GM12878 (cell line): ENCODE measurements at regions not wholly inside any gene's neighbourhood (a gene's known extent, or its start where the extent isn't known, plus 50 kb on each side); places are given as distances from the start of the nearest gene placed in this dataset.

Experiments used
- ATF2 ChIP-seq: IDR thresholded peaks from 2 replicates; pipeline ENCODE4 v1.6.1; 2012; ENCODE audit warnings: low read length, inconsistent platforms
- BHLHE40 ChIP-seq, 2 experiments: fragments of 450-650 bp in 1 of 2; IDR thresholded peaks; 2 replicates each; pipeline ENCODE4 v1.6.1; 2011 to 2017; ENCODE audit warnings: low read depth in 2 of 2, borderline replicate concordance in 1 of 2, improper control_type of control experiment in 1 of 2, low read length in 1 of 2, mild to moderate bottlenecking in 1 of 2
- BRCA1 ChIP-seq: IDR thresholded peaks from 2 replicates; pipeline ENCODE4 v1.6.1; 2011; ENCODE audit warnings: low read depth, low read length, improper control_type of control experiment
- CTCF ChIP-seq, 3 experiments: IDR thresholded peaks in 2 of 3; conservative IDR thresholded peaks in 1 of 3; 2 replicates each; pipeline ENCODE4 v1.5.1; 2011; ENCODE audit warnings: low read depth in 3 of 3, low read length in 3 of 3, mild to moderate bottlenecking in 3 of 3, control low read depth in 2 of 3, moderate library complexity in 2 of 3, inconsistent platforms in 1 of 3, mixed read lengths in 1 of 3; ENCODE audit not compliant: control insufficient read depth in 2 of 3, insufficient read depth in 1 of 3; ENCODE audit errors: extremely low read depth in 1 of 3
- CUX1 ChIP-seq: IDR thresholded peaks from 2 replicates; pipeline ENCODE4 v1.6.1; 2012; ENCODE audit warnings: improper control_type of control experiment, low read depth, low read length; ENCODE audit not compliant: insufficient replicate concordance
- ESRRA ChIP-seq: IDR thresholded peaks from 2 replicates; pipeline ENCODE4 v1.6.1; 2012; ENCODE audit warnings: mild to moderate bottlenecking, low read length, improper control_type of control experiment
- IKZF2 ChIP-seq, 2 experiments: fragments of 450-650 bp; IDR thresholded peaks; 2 replicates each; pipeline ENCODE4 v1.6.1; 2017; ENCODE audit warnings: mild to moderate bottlenecking in 2 of 2, moderate library complexity in 2 of 2
- IRF5 ChIP-seq: fragments of 450-650 bp; IDR thresholded peaks from 2 replicates; pipeline ENCODE4 v1.6.1; 2017; ENCODE audit warnings: borderline replicate concordance
- MLLT1 ChIP-seq: fragments of 450-650 bp; IDR thresholded peaks from 2 replicates; pipeline ENCODE4 v1.6.1; 2016; ENCODE audit warnings: mild to moderate bottlenecking
- MYB ChIP-seq: fragments of 150-350 bp; IDR thresholded peaks from 2 replicates; pipeline ENCODE4 v1.6.1; 2014; ENCODE audit warnings: mild to moderate bottlenecking, low read depth, low read length, borderline replicate concordance
- NBN ChIP-seq: fragments of 450-650 bp; IDR thresholded peaks from 2 replicates; pipeline ENCODE4 v1.6.1; 2016
- NFIC ChIP-seq: IDR thresholded peaks from 2 replicates; pipeline ENCODE4 v1.6.1; 2012; ENCODE audit warnings: low read depth, mild to moderate bottlenecking, inconsistent platforms, low read length, moderate library complexity
- RBBP5 ChIP-seq: fragments of 200-600 bp; sonication (generic); conservative IDR thresholded peaks from 2 replicates; pipeline ENCODE4 v1.6.1; 2016
- SKIL ChIP-seq: fragments of 450-650 bp; IDR thresholded peaks from 2 replicates; pipeline ENCODE4 v1.6.1; 2017; ENCODE audit warnings: mild to moderate bottlenecking, low read depth, inconsistent platforms; ENCODE audit not compliant: poor library complexity, severe bottlenecking
- STAT1 ChIP-seq: fragments of 450-650 bp; conservative IDR thresholded peaks from 2 replicates; pipeline ENCODE4 v1.6.1; 2014; ENCODE audit warnings: antibody characterized with exemption, mild to moderate bottlenecking
- TBL1XR1 ChIP-seq: IDR thresholded peaks from 2 replicates; pipeline ENCODE4 v1.6.1; 2012; ENCODE audit warnings: low read depth, low read length, improper control_type of control experiment
- ZNF24 ChIP-seq: fragments of 450-650 bp; IDR thresholded peaks from 2 replicates; pipeline ENCODE4 v1.6.1; 2017; ENCODE audit warnings: antibody characterized with exemption, mild to moderate bottlenecking
- ZSCAN29 ChIP-seq: fragments of 450-650 bp; IDR thresholded peaks from 2 replicates; pipeline ENCODE4 v1.6.1; 2017; ENCODE audit warnings: mild to moderate bottlenecking, moderate library complexity

GRCh38 chr7:88361357-88361756, 54.7 kb upstream of the STEAP4 start (continued):
- TF ChIP-seq CTCF (IDR thresholded peaks at IDR 0.05 in 2 of 3, conservative IDR thresholded peaks at IDR 0.05 in 1 of 3; ENCODE audit: control insufficient read depth in 2 of 3, extremely low read depth in 1 of 3, insufficient read depth in 1 of 3, low read depth in 3 of 3, low read length in 3 of 3) (no peak), MLLT1 (no peak), CUX1 (no peak), STAT1 (no peak), SKIL (no peak), ZNF24 (no peak), BRCA1 (no peak), TBL1XR1 (no peak), MYB (no peak), BHLHE40 (IDR thresholded peaks at IDR 0.05; ENCODE audit: borderline replicate concordance in 1 of 2, low read depth in 2 of 2, low read length in 1 of 2) (peak in 1 of 2 experiments; percentile 21; a peak in 1 of 4 replicates), IKZF2 (IDR thresholded peaks at IDR 0.05) (peak; percentile 49 to 69; a peak in 1 of 4 replicates), ESRRA (no peak), NBN (no peak), IRF5 (no peak), NFIC (0 out of 2 replicates have a peak, but pooled peaks have one; percentile 43), ATF2 (no peak), RBBP5 (no peak), ZSCAN29 (no peak)
